ENCODE measurements at regions not wholly inside any gene's neighbourhood (a gene's known extent, or its start where the extent isn't known, plus 50 kb on each side); places are given as distances from the start of the nearest gene placed in this dataset.

DNA sequence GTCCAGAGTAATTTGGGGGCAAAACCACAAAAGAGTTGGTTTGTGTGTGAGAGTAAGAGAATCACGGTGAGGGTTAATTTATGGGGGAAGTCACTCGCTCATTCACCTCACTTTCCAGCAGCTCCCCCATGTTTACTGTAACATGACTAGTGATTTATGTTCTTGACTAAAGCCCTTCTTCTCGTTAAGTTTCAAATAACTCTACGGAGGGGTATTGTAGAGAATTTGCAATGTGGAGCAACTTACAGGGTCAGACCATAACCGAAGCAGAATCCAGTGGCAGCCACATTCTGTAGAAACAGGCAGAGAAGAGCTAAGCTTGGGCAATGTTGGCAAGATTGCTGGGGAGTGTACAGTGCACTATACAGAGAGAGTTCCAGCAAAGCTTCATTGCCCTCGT, 760.6 kb downstream of the IRX1 start:
- no peak for DNase-seq

DNA sequence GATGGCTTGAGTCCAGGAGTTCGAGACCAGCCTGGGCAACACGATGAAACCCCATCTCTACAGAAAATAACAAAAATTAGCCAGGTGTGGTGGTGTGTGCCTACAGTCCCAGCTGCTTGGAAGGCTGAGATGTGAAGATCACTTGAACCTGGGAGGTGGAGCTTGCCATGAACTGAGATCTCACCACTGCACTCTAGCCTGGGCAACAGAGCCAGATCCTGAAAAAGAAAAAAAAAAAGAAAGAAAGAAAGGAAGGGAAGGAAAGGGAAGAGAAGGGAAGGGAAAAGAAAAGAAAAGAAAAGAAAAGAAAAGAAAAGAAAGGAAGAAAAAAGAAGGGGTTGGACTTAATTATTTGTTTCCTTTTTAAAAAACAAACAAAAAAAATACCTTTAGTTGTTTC, 764.2 kb downstream of the IRX1 start:
- DNase-seq: no peak

DNA sequence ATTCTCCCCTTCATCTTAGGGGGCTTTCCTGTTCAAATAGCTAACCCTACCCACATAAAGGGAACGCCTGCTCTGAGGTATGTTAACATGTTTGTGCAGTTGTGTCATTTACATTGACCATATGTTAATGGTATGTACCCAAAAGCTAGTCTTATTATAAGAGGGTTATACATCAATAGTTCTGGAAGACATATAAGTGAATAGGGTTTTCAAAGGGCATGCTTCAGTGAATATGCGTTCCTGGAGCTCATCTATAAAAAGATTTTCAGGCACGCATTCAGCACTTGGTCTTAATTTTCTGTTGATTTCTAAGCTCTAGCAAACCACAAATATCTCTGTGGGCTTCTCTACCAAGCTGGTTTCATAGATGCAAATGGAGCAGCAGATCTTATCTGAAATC, 766.1 kb downstream of the IRX1 start:
- no peak for DNase-seq

DNA sequence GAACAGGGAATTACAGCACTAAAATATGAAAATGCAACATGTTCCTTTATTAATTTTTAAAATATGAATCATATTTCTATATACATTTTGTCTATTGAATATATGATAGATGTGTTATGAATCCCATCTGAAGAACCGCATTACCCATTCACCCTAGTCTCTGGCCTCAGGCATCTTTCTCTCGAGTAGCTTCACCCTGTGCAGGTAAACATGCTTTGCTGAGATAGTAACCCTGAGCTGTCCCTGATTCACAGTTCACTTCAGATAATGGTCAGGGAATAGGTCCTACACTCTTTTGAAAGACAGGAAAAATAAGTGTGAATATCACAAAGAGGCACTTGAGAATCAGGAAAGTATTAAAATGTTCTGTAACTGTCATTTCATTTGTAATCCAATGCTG, 766.8 kb downstream of the IRX1 start:
- DNase-seq: no peak

DNA sequence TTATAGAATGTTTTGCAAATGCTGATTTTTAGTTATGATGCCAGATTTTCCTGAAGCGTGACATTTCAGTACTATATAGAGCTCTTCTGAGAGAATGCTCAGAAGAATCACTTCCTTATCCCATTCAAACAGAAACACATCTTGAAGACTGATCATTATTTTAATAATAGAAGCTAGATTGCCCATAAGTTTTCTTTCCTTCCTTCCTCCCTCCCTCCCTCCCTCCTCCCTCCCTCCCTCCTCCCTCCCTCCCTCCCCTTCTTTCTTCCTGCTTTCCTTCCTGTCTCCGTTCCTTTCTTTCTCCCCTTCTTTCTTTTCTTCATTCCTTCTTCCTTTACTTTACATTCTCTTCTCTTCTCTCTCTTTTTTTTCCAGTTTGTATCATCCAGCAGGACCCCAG, 767.4 kb downstream of the IRX1 start:
- DNase-seq: no peak

DNA sequence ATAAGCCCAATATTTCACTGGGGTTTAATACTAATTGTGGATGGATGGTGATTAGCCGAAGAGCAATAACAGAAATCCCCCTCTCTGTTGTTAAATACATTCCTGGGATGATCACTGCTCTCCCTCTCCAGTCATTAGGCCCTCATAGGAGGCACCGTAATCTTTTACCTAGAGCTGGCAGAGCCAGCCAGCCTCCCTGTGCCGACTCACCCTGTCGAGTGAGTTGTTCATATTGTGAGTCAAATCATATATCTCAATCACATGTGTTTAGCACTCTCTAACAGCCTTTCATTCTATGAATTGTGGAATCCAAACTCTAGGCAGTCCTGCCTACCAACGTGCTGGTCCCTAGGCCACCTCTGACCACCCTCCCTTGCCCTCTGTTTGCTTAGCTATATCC, 771.0 kb downstream of the IRX1 start:
- DNase-seq: no peak

DNA sequence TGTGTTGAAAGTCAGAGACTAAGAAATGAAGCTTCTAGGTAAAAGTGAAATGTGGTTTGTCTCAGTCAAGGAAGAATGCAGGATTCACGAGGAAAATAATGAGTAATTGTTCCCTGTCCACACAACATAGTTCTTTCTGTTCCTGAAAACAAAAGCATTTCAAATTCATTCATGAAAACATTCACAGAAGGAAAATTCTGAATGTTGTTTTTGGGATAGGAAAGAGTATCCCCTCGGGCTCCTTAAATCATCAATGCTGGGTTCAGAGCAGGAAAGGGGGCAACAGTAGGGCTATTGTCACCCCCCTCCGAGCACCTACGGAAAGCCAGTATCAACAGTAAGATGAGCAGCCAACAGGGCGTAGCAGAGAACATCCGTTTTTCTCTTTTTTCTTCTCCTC, 769.9 kb upstream of the ADAMTS16 start:
- no peak for DNase-seq

DNA sequence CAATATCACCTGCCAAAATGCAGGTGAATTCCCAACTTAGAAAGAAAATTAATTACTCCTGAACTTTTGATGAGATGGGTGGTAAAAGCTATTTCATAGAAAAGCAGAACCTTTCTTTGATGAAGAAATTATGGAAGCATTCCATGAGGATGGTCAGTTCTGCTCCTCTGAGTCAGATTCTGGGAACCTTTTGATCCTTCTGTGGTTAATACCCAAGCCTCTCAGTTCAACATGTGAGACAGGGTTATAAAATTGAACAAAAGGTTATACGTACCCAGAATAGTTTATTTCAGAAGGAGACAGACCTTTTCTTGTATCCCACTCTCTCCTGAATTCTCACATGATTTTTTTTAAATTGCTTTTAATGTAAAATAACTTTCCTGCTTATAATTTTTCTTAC, 767.6 kb upstream of the ADAMTS16 start:
- no peak for DNase-seq

DNA sequence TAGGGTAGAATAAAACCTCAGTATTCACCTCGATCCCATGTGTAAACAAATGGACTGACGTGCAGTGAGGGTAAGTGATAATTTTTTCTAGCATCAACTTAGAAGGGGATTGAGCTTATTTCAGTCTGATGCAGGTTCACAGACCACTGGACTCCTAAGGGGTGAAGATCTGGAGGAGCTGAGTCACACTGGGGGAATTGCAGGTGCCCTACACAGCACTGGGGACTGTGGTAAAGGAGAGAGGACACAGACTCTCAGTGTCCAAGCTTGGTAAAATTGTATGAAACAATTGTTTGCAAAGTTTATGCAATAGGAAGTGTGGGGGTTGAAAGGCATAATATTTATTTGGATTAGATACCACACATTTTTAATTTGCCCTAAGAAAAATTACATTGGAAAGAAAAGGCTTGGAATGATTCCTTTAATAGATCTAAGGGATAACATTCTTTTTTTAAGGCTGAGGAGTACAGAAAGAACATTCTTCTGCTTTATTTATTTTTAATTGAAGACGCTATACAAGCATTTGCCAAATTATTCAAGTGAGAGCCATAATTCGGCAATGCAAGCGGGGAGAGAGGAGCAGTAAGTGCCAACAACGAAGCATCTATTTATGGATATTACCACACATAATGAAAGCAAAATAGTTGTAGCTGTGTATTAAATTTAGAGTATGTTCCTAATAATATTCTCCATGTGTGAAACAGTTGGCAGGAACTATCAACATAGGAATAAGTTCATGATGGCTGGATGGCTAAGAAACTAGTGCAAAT, 766.9 kb upstream of the ADAMTS16 start:
- DNase-seq: no peak

DNA sequence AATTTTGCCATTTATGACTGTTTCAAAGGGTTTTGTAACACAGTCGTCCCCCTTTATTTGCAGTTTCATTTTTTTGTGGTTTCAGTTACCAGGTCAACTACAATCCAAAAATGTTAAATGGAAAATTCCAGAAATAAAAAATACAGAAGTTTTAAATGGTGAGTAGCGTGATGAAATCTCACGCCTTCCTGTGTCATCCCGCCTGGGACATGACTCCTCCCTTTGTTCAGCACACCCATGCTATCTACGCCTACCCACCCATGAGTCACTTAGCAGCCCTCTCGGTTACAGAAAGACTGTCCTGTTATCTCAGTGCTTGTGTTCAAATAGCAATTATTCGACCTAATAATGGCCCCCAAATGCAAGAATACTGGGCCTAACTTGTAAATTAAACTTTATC, 765.3 kb upstream of the ADAMTS16 start:
- DNase-seq: peak; percentile 4

DNA sequence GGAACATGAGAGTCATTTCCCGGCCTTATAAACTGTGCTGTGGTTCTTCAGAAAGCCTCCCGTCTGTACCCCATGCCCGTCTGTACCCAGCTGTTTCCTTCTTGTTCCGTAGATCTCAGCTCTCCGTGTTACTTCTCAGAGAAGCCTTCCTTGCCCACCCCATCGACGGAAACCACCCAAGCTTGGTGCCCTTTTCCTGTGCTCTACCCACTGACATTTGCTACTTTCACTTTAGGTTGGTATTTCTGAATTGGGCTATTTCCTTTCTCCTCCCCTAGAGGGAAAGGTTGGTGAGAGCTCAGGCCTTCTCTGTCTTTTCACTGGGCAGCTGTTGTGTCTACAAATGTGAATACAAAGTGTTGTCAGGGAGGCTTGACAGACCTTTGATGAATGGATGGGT, 764.5 kb upstream of the ADAMTS16 start:
- DNase-seq: no peak

DNA sequence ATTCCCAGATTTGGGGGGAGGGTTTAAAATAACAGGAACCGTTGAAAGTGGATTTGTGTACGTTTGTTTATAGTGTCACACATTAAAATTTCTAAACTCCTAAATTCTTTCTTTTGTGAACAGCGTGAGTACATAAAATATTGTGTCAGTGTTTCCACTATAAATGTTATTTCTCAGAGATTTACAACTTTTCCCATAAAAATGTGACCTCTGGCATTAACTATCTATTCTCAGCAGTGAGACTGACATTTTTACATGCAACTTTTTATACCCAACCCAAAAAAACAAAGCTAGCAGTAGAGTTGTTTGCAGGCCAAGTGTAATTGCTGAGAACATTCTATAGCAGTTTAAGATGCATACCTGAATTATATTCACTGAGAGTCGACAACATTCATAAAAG, 757.0 kb upstream of the ADAMTS16 start:
- no peak for DNase-seq

DNA sequence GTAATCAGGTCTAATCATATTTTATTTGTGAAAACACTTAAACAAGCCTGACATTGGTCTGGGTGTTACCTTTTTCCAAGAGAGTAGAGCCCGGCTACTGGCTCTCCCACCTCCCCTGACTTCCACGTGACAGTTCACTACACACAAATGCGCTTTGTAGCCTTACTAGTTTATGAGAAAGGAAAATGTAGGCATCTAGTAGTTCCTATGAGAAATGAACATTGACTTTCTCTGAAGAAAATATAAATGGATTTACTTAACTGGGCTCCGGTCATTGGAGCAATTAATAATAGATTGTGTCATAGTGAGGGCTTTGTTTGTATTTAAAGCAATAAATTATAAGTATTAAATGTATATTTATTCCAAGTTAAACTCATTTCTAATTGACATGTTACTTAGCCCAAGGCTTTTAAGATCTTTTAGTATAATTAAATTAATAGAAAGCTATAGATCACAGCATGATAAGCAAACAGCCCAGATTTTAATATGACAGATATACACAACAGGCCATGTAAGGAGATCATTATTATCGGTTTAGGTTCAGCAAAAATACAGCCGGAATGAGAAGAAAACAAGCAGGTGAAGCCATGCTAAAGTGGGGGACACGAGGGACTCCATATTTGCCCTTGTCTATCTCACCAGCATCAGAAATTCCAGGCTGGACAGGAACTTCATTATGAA, 756.5 kb upstream of the ADAMTS16 start:
- DNase-seq: no peak

DNA sequence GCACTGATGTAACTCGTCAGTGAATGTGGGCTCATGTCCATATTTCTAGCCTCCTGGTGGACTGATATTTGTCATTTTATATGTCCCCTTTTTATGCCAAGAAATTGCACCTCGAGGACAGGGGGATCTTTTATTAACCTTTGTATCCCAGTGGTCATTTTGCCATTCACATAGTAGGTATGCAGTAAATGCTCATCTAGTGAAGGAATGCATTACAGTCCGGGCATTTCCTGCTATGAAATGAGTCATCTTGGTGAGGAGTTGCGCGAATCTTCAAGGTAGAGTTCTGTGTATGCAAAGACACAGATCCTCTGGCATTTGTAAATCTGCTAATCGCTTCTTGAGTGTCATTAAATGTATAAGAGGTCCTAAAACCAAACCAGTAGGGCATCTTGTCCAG, 755.5 kb upstream of the ADAMTS16 start:
- DNase-seq: no peak

DNA sequence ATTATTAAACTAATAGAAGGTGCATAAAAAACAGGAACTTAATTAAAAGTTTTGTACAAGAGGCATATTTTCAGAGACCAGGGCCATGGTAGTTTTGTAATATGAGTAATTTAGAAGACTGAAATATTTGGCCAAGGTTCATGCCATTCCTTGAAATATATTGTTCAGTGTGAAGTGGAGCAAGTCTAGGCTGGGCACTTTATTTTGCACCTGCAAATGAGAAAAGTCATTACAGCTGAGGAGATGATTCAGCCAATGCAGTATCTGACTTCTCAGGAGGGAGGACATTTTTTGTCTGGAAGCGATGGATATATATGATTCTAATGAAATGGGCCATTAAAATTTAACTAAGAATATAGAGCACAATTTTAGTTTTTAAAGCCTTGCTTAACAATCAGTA, 754.0 kb upstream of the ADAMTS16 start:
- DNase-seq: no peak

DNA sequence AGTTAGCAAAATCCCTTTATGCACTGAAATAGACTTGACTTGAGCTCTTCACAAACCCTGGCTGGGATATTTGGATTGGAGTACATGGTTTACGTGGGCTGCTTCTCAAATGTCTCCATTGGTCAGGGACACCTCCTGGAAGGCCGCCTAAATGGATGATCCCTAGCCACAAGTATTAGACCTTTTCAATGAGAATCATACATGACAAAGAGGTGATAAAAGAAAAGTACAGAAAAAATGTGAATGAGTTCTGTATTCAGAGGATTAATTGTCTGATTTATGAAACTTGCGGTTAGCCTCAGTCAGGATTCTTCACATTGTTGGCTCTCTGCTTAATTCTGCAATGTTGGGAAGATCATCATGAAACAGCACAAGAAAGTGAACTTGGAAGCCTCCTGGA, 752.8 kb upstream of the ADAMTS16 start:
- no peak for DNase-seq

DNA sequence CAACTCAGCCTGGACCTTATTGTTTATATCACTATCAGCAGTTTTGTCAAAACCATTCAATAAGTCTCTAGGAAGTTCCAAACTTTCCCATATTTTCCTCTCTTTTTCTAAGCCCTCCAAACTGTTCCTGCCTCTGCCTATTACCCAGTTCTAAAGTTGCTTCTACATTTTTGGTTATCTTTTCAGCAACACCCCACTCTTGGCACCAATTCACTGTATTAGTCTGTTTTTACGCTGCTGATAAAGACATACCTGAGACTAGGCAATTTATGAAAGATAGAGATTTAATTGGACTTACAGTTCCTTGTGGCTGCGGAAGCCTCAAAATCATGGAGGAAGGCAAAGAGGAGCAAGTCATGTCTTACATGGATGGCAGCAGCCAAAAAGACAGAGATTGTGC, 744.4 kb upstream of the ADAMTS16 start:
- no peak for DNase-seq

DNA sequence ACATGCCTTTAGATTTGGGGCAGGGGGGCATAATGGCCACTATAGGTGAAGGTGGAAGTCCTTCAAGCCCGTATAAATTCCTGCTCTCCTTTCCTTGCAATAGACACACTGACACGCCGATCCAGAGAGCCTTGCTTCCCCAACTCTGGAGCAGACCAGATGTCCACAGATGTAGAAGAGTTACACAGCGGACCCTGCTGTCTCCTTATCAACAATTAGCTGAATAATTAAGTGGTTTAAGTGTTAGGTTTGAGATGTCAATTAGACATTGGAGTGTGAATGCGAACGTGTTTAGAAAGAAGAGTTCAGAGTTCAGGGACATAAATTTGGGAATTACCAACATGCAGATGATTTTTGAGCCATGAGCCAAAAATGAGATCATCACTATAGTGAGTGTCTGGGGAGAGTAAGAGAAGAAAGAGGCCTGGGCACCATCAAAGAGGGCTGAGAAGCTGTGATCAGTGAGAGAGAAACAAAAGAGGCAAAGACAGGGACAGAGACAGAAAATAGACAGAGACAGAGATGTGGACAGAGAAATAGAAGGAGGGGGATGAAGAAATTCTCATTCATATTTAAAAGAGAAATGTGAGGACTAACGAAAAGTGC, 734.4 kb upstream of the ADAMTS16 start:
- DNase-seq: no peak

DNA sequence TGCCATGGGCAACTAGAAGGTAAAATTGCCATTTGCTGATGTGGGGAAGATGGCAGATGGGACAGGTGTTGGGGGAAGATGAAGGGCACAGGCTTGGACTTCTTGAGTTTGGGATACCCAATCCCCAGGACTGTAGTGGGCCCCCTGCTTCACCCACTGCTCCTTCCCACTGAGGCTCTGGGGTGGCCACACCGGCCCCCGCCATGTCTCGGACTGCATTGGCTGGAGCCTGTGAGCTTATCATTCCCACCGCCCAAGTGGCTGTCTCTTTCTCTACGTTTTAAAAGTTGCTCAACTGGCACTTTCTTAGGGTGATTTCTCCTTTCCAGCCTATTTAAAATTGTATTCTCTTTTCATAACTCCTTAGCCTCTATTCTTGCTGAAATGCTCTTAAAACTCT, 730.0 kb upstream of the ADAMTS16 start:
- DNase-seq: no peak

DNA sequence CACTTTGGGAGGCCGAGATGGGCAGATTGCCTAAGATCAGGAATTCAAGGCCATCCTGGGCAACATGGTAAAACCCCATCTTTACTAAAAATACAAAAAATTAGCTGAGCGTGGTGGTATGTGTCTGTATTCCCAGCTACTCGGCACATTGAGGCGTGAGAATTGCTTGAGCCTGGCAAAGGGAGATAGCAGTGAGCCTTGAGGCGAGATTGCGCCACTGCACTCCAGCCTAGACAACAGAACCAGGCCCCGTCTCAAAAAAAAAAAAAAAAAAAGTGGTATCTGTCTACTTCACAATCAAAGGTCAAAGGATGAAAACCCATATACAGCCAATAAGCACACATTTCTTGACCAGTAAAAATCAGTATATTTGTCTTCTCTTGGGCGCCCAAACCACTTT, 728.5 kb upstream of the ADAMTS16 start:
- no peak for DNase-seq

DNA sequence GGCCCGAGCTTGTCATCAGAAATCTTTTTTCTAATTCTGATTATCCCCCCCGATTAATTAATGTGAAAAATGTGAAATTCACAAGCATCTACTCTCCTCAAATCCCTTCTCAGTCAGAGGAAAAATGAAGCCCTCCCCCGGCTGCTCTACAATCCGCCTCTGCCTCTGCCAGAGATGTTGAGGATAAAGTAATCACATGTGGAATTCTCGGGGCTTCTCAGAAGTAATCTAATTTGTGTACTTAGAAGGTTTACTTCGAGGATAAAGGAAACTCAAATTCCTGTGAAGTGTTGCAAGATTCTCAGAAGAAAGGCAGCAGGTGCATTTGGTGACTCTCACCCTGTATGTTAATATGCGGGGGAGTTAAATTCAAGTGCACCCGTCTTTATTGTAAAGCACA, 726.1 kb upstream of the ADAMTS16 start:
- DNase-seq: no peak

DNA sequence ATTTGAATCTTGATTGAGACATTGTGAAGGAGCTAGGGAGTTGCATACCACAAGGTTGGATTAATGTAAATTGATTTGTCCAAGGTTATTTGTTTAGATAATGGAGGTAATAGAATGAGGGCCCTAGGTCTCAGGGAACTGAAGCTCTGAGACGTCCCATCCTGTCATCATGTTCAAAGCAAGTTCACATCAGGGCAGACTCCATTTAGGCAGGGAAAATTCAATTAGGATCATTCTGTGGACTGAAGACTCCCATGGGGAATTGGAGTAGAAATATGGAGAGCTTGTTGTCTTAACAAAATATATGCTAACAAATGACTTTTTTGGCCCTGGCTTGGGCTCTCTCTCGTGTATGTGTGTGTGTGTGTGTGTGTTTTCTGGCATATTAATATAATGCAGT, 722.0 kb upstream of the ADAMTS16 start:
- DNase-seq: no peak

DNA sequence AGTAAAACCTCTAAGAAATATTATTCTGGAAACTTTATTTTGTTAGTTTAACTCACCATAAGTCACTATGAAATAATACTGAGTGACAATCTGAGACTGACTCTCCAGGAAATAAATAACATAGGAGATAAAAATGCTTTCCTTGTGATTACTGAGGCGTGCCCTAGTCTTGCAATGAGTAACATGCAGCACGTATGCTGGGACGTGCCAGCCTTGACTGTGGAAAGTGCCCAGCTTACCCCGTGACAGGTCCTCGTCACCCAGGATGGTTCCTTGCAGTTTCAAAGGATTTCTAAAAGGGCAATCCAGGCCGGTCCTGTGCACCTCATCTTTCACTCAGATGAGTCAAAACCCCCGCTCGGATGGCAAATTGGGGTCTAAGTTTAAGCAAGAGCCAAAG, 720.8 kb upstream of the ADAMTS16 start:
- DNase-seq: no peak

DNA sequence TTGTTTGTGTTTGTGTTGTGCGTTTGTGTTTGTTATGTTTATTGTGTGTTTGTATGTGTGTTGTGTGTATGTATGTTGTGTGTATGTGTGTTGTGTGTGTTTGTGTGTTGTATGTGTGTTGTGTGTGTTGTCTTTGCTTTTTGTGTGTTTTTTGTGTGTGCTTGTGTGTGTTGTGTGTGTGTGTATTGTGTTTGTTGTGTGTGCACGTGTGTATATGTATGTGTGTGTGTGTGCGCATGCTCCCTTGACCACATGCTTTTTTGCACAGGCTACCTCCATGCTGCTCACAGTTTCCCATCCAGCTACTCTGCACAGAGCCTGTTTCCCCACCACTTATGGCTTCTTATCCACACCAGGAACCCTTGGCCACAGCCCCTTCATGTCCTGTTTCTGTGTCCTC, 720.0 kb upstream of the ADAMTS16 start:
- no peak for DNase-seq

DNA sequence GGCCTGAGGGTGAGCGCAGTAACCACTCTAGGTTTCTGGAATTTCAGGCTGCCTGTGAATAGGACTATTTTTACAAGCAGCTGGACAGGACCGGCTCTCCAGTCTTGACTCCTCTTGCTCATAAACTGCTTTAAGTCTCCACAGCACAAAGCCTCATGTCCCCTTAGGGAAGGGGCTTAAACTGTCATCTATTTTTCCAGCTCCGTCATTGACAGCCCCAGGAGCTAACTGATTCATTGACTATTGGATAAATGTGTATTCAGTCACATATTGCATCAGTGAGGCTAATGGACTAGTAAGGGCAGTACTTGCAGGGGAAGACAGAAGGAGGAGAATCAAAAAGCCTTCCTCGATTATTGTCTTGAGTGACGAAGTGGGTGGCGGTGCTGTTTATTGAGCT, 719.4 kb upstream of the ADAMTS16 start:
- no peak for DNase-seq
